GM10248 (cell line): ENCODE measurements at regions not wholly inside any gene's neighbourhood (a gene's known extent, or its start where the extent isn't known, plus 50 kb on each side); places are given as distances from the start of the nearest gene placed in this dataset.

Source experiments
- CTCF ChIA-PET: fragments of 300-600 bp; sonication (Branson Sonifier 250); formaldehyde crosslinking; extraction: SDS; loops from one replicate; lab custom pipeline; 2021; ENCODE audit warnings: antibody characterized with exemption; lab: Yijun Ruan, JAX
- POLR2A ChIA-PET: fragments of 350-650 bp; sonication (Branson Sonifier 250); formaldehyde crosslinking; extraction: SDS; loops from one replicate; lab custom pipeline; 2020; ENCODE audit warnings: antibody characterized with exemption; lab: Yijun Ruan, JAX
- DNase-seq: peaks from one replicate; pipeline ENCODE4 v3.0.0; 2012; ENCODE audit errors: extremely low spot score
- CTCF ChIP-seq: IDR thresholded peaks from 2 replicates; pipeline ENCODE4 v1.5.1; 2012; ENCODE audit warnings: mild to moderate bottlenecking, low read depth; ENCODE audit errors: extremely low read depth, missing control alignments, control extremely low read depth

- no peak for DNase-seq
- ChIA-PET CTCF (interaction anchor here (0.9 to 2.1 kb wide), 3 partner anchors 8 to 27 kb away, joined by 3 to 4 read pairs (median 3); no protein-coding TSS in a partner anchor), POLR2A (no interaction called here)
- no peak for TF ChIP-seq CTCF
Measured at GRCh38 chr6:15994814-15995459, 133.9 kb upstream of the MYLIP start.

- CTCF ChIA-PET = interaction anchor here (2.1 kb wide), 1 partner anchor 10 kb away, joined by 4 read pairs; no protein-coding TSS in a partner anchor
- no peak for TF ChIP-seq CTCF
- DNase-seq = no peak
- POLR2A ChIA-PET = no interaction called here
Measured at GRCh38 chr6:15993716-15994228, 135.1 kb upstream of the MYLIP start.

GRCh38 chr6:15990179-15990578 is 138.7 kb upstream of the MYLIP start:
- TF ChIP-seq CTCF = no peak
- DNase-seq = no peak
- POLR2A ChIA-PET = no interaction called here
- CTCF ChIA-PET = interaction anchor here (1.2 to 1.6 kb wide), 5 partner anchors 9 to 178 kb away, joined by 3 to 7 read pairs (median 3); no protein-coding TSS in a partner anchor

GRCh38 chr6:15989397-15989796 is 139.5 kb upstream of the MYLIP start:
- ChIA-PET POLR2A (no interaction called here), CTCF (interaction anchor here (1.3 to 1.5 kb wide), 3 partner anchors 14 to 298 kb away, joined by 3 to 5 read pairs (median 3); no protein-coding TSS in a partner anchor)
- TF ChIP-seq CTCF = no peak
- peak; percentile 47 for DNase-seq

- CTCF ChIA-PET = interaction anchor here (0.8 to 1.6 kb wide), 3 partner anchors 13 to 45 kb away, joined by 3 to 4 read pairs (median 3); no protein-coding TSS in a partner anchor
- no peak for DNase-seq
- no peak for TF ChIP-seq CTCF
- POLR2A ChIA-PET = no interaction called here
Measured at GRCh38 chr6:15987569-15987968, 141.3 kb upstream of the MYLIP start.

- CTCF ChIA-PET = interaction anchor here (1.0 to 1.4 kb wide), 2 partner anchors 11 to 16 kb away, joined by 3 to 4 read pairs; no protein-coding TSS in a partner anchor
- DNase-seq = no peak
- POLR2A ChIA-PET = interaction anchor here (0.6 kb wide), 1 partner anchor 323 kb away, joined by 4 read pairs; the partner anchor contains the start of gene DTNBP1
- TF ChIP-seq CTCF = no peak
Measured at GRCh38 chr6:15986027-15986629, 142.8 kb upstream of the MYLIP start.
